ENCODE measurements at regions not wholly inside any gene's neighbourhood (a gene's known extent, or its start where the extent isn't known, plus 50 kb on each side); places are given as distances from the start of the nearest gene placed in this dataset.

DNA sequence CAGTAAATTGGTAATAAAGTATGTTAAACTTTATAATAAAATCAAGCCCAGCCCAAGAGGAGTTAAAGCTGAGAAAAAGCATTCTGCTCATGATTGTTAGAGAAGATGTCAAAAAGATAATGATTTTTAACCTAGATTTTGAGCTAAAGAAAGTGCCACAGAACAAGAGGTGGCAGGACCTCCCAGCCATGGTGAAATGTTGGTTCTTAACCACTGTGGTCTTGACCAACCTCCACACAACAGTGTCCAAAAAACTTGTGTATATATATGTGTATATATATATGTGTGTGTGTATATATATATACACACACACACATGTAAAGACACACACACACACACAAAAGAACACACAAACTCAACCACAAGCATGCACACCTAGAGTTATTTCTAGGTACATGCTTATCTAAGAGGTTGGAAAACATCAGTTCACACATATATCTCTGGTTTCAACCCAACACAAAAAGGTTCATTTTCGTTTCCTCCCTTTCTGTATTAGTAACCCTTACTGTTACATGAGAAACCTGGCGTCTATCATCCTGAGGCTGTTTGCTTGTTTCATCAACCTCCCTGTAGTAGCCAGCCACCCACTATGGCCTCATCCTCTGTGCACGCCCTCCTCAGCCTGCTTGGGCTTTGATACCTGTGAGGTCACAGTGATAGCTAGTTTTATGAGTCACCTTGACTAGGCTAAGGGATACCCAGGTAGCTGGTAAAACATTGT is 631.8 kb upstream of the ID2 start:
- no peaks in the 10 kb centered on the region for H3K36me3 Mint-ChIP-seq (ENCODE audit: low read depth)
- no peaks in the 10 kb centered on the region for H3K9me3 Mint-ChIP-seq
- TF ChIP-seq, protein P1, sequence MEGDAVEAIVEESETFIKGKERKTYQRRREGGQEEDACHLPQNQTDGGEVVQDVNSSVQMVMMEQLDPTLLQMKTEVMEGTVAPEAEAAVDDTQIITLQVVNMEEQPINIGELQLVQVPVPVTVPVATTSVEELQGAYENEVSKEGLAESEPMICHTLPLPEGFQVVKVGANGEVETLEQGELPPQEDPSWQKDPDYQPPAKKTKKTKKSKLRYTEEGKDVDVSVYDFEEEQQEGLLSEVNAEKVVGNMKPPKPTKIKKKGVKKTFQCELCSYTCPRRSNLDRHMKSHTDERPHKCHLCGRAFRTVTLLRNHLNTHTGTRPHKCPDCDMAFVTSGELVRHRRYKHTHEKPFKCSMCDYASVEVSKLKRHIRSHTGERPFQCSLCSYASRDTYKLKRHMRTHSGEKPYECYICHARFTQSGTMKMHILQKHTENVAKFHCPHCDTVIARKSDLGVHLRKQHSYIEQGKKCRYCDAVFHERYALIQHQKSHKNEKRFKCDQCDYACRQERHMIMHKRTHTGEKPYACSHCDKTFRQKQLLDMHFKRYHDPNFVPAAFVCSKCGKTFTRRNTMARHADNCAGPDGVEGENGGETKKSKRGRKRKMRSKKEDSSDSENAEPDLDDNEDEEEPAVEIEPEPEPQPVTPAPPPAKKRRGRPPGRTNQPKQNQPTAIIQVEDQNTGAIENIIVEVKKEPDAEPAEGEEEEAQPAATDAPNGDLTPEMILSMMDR (IDR thresholded peaks at IDR 0.05), result no peak
- H3K27me3 Mint-ChIP-seq (ENCODE audit: insufficient read depth), result peaks cover 3% of the 10 kb centered on the region; the same call in 1 of the 2 replicates
- no peak overlapping the region for H3K4me3 Mint-ChIP-seq
- no peak overlapping the region for H3K27ac Mint-ChIP-seq
- DNase-seq, result no peak
- no peaks in the 10 kb centered on the region for H3K4me1 Mint-ChIP-seq (ENCODE audit: low read depth)

DNA sequence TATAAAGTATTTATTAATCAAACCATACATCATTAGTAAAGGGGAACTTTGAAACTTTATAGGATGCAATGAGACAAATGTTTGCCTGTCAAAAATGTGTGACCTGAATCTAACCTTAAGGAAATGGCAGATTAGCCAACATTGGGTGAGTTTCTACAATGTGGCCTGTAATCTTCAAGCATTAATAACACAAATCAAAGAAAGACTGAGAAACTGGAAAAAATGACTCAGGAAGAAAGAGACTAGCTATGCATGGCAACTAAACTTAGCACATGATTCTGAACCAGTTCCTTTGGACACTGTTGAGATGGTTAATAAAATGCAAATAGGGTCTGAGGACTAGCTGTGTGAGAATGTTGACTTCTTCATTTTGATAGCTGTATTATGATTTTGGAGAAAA is 628.6 kb upstream of the ID2 start:
- no peaks in the 10 kb centered on the region for H3K4me1 Mint-ChIP-seq (ENCODE audit: low read depth)

DNA sequence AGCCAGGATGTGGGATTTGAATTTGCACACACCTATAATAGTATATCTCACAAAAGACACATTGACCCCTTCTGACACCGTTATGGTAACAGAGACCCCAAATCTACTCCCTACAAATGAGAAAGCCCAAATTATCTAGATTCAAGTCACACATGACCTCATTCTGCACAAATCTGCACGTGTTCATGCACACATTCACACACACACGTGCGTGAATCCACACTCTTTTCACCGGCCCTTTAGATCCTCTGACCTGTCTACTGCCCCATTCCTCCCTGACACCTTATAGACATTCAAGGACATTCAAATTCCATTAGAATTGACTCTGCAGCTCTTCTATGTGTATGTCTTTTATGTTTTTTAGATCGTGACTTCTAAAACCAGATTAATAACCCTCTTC is 627.8 kb upstream of the ID2 start:
- H3K4me1 Mint-ChIP-seq (ENCODE audit: low read depth), result no peaks in the 10 kb centered on the region
- no peaks in the 10 kb centered on the region; the same call in none of the 2 replicates for H3K27me3 Mint-ChIP-seq (ENCODE audit: insufficient read depth)
- no peak overlapping the region for H3K4me3 Mint-ChIP-seq
- H3K9me3 Mint-ChIP-seq, result no peaks in the 10 kb centered on the region
- H3K27ac Mint-ChIP-seq, result no peak overlapping the region
- DNase-seq, result no peak
- no peaks in the 10 kb centered on the region for H3K36me3 Mint-ChIP-seq (ENCODE audit: low read depth)
- TF ChIP-seq, protein P1 (IDR thresholded peaks at IDR 0.05), result no peak

More for the DNA sequence above, 628.6 kb upstream of the ID2 start:
- Mint-ChIP-seq H3K9me3 (no peaks in the 10 kb centered on the region), H3K27ac (no peak overlapping the region), H3K27me3 (ENCODE audit: insufficient read depth) (no peaks in the 10 kb centered on the region; the same call in 1 of the 2 replicates), H3K36me3 (ENCODE audit: low read depth) (no peaks in the 10 kb centered on the region), H3K4me3 (no peak overlapping the region)
- TF ChIP-seq, protein P1 (IDR thresholded peaks at IDR 0.05), result no peak
- DNase-seq, result no peak

DNA sequence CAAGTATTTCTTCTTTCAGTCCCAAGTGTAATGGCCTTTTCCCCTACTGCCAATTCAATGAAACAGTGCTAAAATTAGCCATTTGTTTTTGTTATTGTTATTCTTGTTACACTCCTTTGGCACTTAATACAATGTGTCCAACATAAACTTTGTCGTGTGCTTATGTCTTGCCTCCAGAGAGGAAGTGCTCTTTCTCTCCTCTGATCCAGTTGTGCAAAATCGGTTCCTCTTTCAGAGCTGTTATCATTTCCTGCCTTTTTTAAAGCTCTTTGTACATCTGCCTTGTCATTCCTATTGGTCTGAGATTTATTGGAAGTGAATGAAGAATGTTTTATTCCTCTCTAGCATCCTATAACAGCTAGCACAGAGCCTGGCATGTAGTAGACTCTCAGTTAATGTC is 623.2 kb upstream of the ID2 start:
- TF ChIP-seq, protein P1 (IDR thresholded peaks at IDR 0.05), result no peak
- DNase-seq, result no peak
- no peak overlapping the region for H3K4me3 Mint-ChIP-seq
- no peaks in the 10 kb centered on the region for H3K9me3 Mint-ChIP-seq
- no peaks in the 10 kb centered on the region for H3K36me3 Mint-ChIP-seq (ENCODE audit: low read depth)
- no peaks in the 10 kb centered on the region; the same call in 1 of the 2 replicates for H3K4me1 Mint-ChIP-seq (ENCODE audit: low read depth)
- no peak overlapping the region for H3K27ac Mint-ChIP-seq
- H3K27me3 Mint-ChIP-seq (ENCODE audit: insufficient read depth), result peaks cover 4% of the 10 kb centered on the region

DNA sequence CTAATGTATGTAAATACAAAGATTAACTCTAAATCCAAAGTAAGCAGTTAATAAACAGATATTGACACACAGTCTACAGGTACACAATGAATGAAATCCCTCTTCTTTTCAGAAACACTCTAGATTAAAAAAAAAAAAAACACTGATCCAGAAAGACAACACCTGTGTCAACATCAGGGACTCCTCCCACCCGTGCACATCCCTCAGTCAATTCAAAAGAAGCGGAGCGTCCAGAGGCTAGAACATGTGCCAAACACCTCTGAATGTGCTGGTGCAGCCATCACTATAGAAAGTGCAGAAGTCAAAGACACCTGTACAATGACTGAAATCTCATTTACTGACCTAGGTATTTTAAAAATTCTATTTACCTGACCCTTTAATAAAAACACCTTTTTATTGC is 622.6 kb upstream of the ID2 start:
- Mint-ChIP-seq H3K27me3 (ENCODE audit: insufficient read depth) (peaks cover 4% of the 10 kb centered on the region), H3K9me3 (no peaks in the 10 kb centered on the region), H3K4me3 (no peak overlapping the region), H3K4me1 (ENCODE audit: low read depth) (no peaks in the 10 kb centered on the region; the same call in 1 of the 2 replicates), H3K36me3 (ENCODE audit: low read depth) (no peaks in the 10 kb centered on the region), H3K27ac (no peak overlapping the region)
- DNase-seq, result no peak
- TF ChIP-seq, protein P1 (IDR thresholded peaks at IDR 0.05), result no peak

All from HFFc6 (cell line).